ENCODE measurements at regions not wholly inside any gene's neighbourhood (a gene's known extent, or its start where the extent isn't known, plus 50 kb on each side); places are given as distances from the start of the nearest gene placed in this dataset.

DNA sequence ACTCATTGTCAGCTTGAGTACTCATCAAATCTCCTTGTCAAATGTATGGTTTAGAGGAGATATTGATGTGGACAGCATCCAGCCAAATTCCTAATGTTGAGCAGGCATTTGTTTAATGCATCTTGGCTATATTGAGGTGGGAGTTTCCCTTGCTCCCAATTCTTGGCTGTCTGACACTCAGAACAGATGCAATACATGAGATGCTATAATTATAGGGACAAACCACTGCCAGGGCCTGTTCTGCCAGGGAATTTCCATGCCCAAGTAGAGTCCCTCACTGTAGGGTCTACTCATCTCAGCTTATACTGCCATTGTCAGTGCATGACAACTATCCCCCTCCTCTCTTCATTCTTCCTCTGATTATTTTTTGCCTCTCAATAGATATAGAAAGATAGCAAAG lies 392.0 kb upstream of the KCNN2 start:
- TF ChIP-seq, protein P1, sequence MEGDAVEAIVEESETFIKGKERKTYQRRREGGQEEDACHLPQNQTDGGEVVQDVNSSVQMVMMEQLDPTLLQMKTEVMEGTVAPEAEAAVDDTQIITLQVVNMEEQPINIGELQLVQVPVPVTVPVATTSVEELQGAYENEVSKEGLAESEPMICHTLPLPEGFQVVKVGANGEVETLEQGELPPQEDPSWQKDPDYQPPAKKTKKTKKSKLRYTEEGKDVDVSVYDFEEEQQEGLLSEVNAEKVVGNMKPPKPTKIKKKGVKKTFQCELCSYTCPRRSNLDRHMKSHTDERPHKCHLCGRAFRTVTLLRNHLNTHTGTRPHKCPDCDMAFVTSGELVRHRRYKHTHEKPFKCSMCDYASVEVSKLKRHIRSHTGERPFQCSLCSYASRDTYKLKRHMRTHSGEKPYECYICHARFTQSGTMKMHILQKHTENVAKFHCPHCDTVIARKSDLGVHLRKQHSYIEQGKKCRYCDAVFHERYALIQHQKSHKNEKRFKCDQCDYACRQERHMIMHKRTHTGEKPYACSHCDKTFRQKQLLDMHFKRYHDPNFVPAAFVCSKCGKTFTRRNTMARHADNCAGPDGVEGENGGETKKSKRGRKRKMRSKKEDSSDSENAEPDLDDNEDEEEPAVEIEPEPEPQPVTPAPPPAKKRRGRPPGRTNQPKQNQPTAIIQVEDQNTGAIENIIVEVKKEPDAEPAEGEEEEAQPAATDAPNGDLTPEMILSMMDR (IDR thresholded peaks at IDR 0.05) = no peak
- no peak for TF ChIP-seq EZH2 (IDR thresholded peaks at IDR 0.05; ENCODE audit: borderline replicate concordance, insufficient read depth, low read depth, low read length, poor library complexity, severe bottlenecking)

Measured in B cell (primary cell).